NCI-H1436 (cell line): ENCODE measurements at regions not wholly inside any gene's neighbourhood (a gene's known extent, or its start where the extent isn't known, plus 50 kb on each side); places are given as distances from the start of the nearest gene placed in this dataset.
"Not testable (repeated sequence)": the region's sequence is repeated elsewhere in the genome, so short reads cannot be mapped to it uniquely, and the experiment has no call there.

ENCODE experiments used
- DNase-seq: peaks from one replicate; lab custom pipeline; 2025; lab: John Stamatoyannopoulos, UW

- DNase-seq = no peak
Measured at GRCh38 chr1:90824551-90824950, 107.4 kb upstream of the BARHL2 start.

GRCh38 chr1:90823686-90824085, 106.6 kb upstream of the BARHL2 start:
- no peak for DNase-seq

GRCh38 chr1:90821788-90822359, 104.8 kb upstream of the BARHL2 start:
- no peak for DNase-seq

- no peak for DNase-seq
Measured at GRCh38 chr1:90821152-90821787, 104.2 kb upstream of the BARHL2 start.

GRCh38 chr1:90820745-90821144, 103.6 kb upstream of the BARHL2 start:
- DNase-seq = no peak

- no peak for DNase-seq
Measured at GRCh38 chr1:90817399-90817798, 100.3 kb upstream of the BARHL2 start.

- not testable (repeated sequence) for DNase-seq
Measured at GRCh38 chr1:90812237-90812636, 95.1 kb upstream of the BARHL2 start.

GRCh38 chr1:90811444-90811950, 94.4 kb upstream of the BARHL2 start:
- not testable (repeated sequence) for DNase-seq

- no peak for DNase-seq
Measured at GRCh38 chr1:90810681-90811080, 93.6 kb upstream of the BARHL2 start.

- DNase-seq = no peak
Measured at GRCh38 chr1:90809996-90810395, 92.9 kb upstream of the BARHL2 start.

- DNase-seq = no peak
Measured at GRCh38 chr1:90809093-90809492, 92.0 kb upstream of the BARHL2 start.

GRCh38 chr1:90807329-90807728, 90.2 kb upstream of the BARHL2 start:
- DNase-seq = no peak

- DNase-seq = no peak
Measured at GRCh38 chr1:90802622-90803021, 85.5 kb upstream of the BARHL2 start.

GRCh38 chr1:90800012-90800717, 83.1 kb upstream of the BARHL2 start:
- no peak for DNase-seq

- no peak for DNase-seq
Measured at GRCh38 chr1:90799326-90799725, 82.2 kb upstream of the BARHL2 start.

- DNase-seq = no peak
Measured at GRCh38 chr1:90798883-90799282, 81.8 kb upstream of the BARHL2 start.

- no peak for DNase-seq
Measured at GRCh38 chr1:90798344-90798743, 81.2 kb upstream of the BARHL2 start.

GRCh38 chr1:90795431-90795830, 78.3 kb upstream of the BARHL2 start:
- no peak for DNase-seq

GRCh38 chr1:90786709-90787108, 69.6 kb upstream of the BARHL2 start:
- no peak for DNase-seq

- no peak for DNase-seq
Measured at GRCh38 chr1:90784186-90784847, 67.2 kb upstream of the BARHL2 start.

GRCh38 chr1:90783181-90783580, 66.1 kb upstream of the BARHL2 start:
- DNase-seq = no peak

GRCh38 chr1:90782046-90782445, 64.9 kb upstream of the BARHL2 start:
- no peak for DNase-seq

GRCh38 chr1:90781534-90781933, 64.4 kb upstream of the BARHL2 start:
- no peak for DNase-seq
